ENCODE measurements at regions not wholly inside any gene's neighbourhood (a gene's known extent, or its start where the extent isn't known, plus 50 kb on each side); places are given as distances from the start of the nearest gene placed in this dataset.

GRCh38 chr20:11550657-11551338, 366.9 kb upstream of the BTBD3 start:
- ChIA-PET CTCF (no interaction called here), POLR2A (interaction anchor here (0.6 kb wide), 1 partner anchor 139 kb away, joined by 5 read pairs; no protein-coding TSS in a partner anchor)
- Histone ChIP-seq H3K4me1 (ENCODE audit: control extremely low read depth in 1 of 4, control insufficient read depth in 4 of 4, insufficient read depth in 4 of 4, low read length in 3 of 4) (peaks cover 0 to 6% (median 2%) of the 10 kb centered on the region in 4 experiments), H3K9me3 (ENCODE audit: control extremely low read depth in 1 of 5, control insufficient read depth in 4 of 5, insufficient read depth in 2 of 5, low read depth in 1 of 5, low read length in 4 of 5) (no peaks in the 10 kb centered on the region), H3K4me3 (ENCODE audit: control insufficient read depth in 1 of 7, extremely low read depth in 1 of 7, insufficient read depth in 4 of 7, low read depth in 2 of 7, low read length in 6 of 7) (no peak overlapping the region), H3K27me3 (replicated peaks in 2 of 5; ENCODE audit: control insufficient read depth in 4 of 5, insufficient read depth in 5 of 5, low read length in 4 of 5) (no peaks in the 10 kb centered on the region), H3K27ac (ENCODE audit: insufficient read depth in 1 of 2, low read depth in 1 of 2, low read length in 2 of 2, poor library complexity in 1 of 2, severe bottlenecking in 2 of 2) (no peak overlapping the region), H3K36me3 (ENCODE audit: control insufficient read depth in 4 of 4, insufficient read depth in 4 of 4, low read length in 3 of 4) (no peaks in the 10 kb centered on the region)
- WGBS (ENCODE audit: insufficient coverage), result 91% methylated on average over 6 of the region's 8 CpGs
- DNase-seq, result no peak

GRCh38 chr20:11551479-11551878, 366.2 kb upstream of the BTBD3 start:
- no peak for DNase-seq
- Histone ChIP-seq H3K27me3 (replicated peaks in 2 of 5; ENCODE audit: control insufficient read depth in 4 of 5, insufficient read depth in 5 of 5, low read length in 4 of 5) (no peaks in the 10 kb centered on the region), H3K4me3 (ENCODE audit: control insufficient read depth in 1 of 7, extremely low read depth in 1 of 7, insufficient read depth in 4 of 7, low read depth in 2 of 7, low read length in 6 of 7) (no peak overlapping the region), H3K9me3 (ENCODE audit: control extremely low read depth in 1 of 5, control insufficient read depth in 4 of 5, insufficient read depth in 2 of 5, low read depth in 1 of 5, low read length in 4 of 5) (no peaks in the 10 kb centered on the region), H3K4me1 (ENCODE audit: control extremely low read depth in 1 of 4, control insufficient read depth in 4 of 4, insufficient read depth in 4 of 4, low read length in 3 of 4) (peaks cover 0 to 6% (median 2%) of the 10 kb centered on the region in 4 experiments), H3K27ac (ENCODE audit: insufficient read depth in 1 of 2, low read depth in 1 of 2, low read length in 2 of 2, poor library complexity in 1 of 2, severe bottlenecking in 2 of 2) (no peak overlapping the region), H3K36me3 (ENCODE audit: control insufficient read depth in 4 of 4, insufficient read depth in 4 of 4, low read length in 3 of 4) (no peaks in the 10 kb centered on the region)
- CTCF ChIA-PET, result no interaction called here
- POLR2A ChIA-PET, result no interaction called here

GRCh38 chr20:11553603-11554002, 364.1 kb upstream of the BTBD3 start:
- Histone ChIP-seq H3K4me1 (ENCODE audit: control extremely low read depth in 1 of 4, control insufficient read depth in 4 of 4, insufficient read depth in 4 of 4, low read length in 3 of 4) (peaks cover 0 to 6% (median 2%) of the 10 kb centered on the region in 4 experiments), H3K27me3 (replicated peaks in 2 of 5; ENCODE audit: control insufficient read depth in 4 of 5, insufficient read depth in 5 of 5, low read length in 4 of 5) (no peaks in the 10 kb centered on the region), H3K36me3 (ENCODE audit: control insufficient read depth in 4 of 4, insufficient read depth in 4 of 4, low read length in 3 of 4) (no peaks in the 10 kb centered on the region), H3K4me3 (ENCODE audit: control insufficient read depth in 1 of 7, extremely low read depth in 1 of 7, insufficient read depth in 4 of 7, low read depth in 2 of 7, low read length in 6 of 7) (no peak overlapping the region), H3K9me3 (ENCODE audit: control extremely low read depth in 1 of 5, control insufficient read depth in 4 of 5, insufficient read depth in 2 of 5, low read depth in 1 of 5, low read length in 4 of 5) (no peaks in the 10 kb centered on the region), H3K27ac (ENCODE audit: insufficient read depth in 1 of 2, low read depth in 1 of 2, low read length in 2 of 2, poor library complexity in 1 of 2, severe bottlenecking in 2 of 2) (no peak overlapping the region)
- ChIA-PET POLR2A (no interaction called here), CTCF (no interaction called here)
- WGBS (ENCODE audit: insufficient coverage), result 81% methylated on average over 3 of the region's 4 CpGs
- peak; percentile 2 to 13 (median 12) for DNase-seq

GRCh38 chr20:11555510-11555909, 362.2 kb upstream of the BTBD3 start:
- no peaks in the 10 kb centered on the region for H3K4me1 ChIP-seq (ENCODE audit: control extremely low read depth in 1 of 4, control insufficient read depth in 4 of 4, insufficient read depth in 4 of 4, low read length in 3 of 4)
- 100% methylated on average over 1 of the region's 2 CpGs for WGBS (ENCODE audit: insufficient coverage)
- no peaks in the 10 kb centered on the region for H3K36me3 ChIP-seq (ENCODE audit: control insufficient read depth in 4 of 4, insufficient read depth in 4 of 4, low read length in 3 of 4)
- H3K27me3 ChIP-seq (replicated peaks in 2 of 5; ENCODE audit: control insufficient read depth in 4 of 5, insufficient read depth in 5 of 5, low read length in 4 of 5), result no peaks in the 10 kb centered on the region
- ChIA-PET POLR2A (no interaction called here), CTCF (interaction anchor here (3.0 kb wide), 1 partner anchor 12 kb away, joined by 9 read pairs; no protein-coding TSS in a partner anchor)
- DNase-seq, result no peak
- H3K4me3 ChIP-seq (ENCODE audit: control insufficient read depth in 1 of 7, extremely low read depth in 1 of 7, insufficient read depth in 4 of 7, low read depth in 2 of 7, low read length in 6 of 7), result no peak overlapping the region
- H3K27ac ChIP-seq (ENCODE audit: insufficient read depth in 1 of 2, low read depth in 1 of 2, low read length in 2 of 2, poor library complexity in 1 of 2, severe bottlenecking in 2 of 2), result no peak overlapping the region
- H3K9me3 ChIP-seq (ENCODE audit: control extremely low read depth in 1 of 5, control insufficient read depth in 4 of 5, insufficient read depth in 2 of 5, low read depth in 1 of 5, low read length in 4 of 5), result no peaks in the 10 kb centered on the region

GRCh38 chr20:11556410-11556809, 361.3 kb upstream of the BTBD3 start:
- ChIA-PET POLR2A (no interaction called here), CTCF (interaction anchor here (3.0 kb wide), 1 partner anchor 13 kb away, joined by 9 read pairs; no protein-coding TSS in a partner anchor)
- no peaks in the 10 kb centered on the region for H3K4me1 ChIP-seq (ENCODE audit: control extremely low read depth in 1 of 4, control insufficient read depth in 4 of 4, insufficient read depth in 4 of 4, low read length in 3 of 4)
- H3K4me3 ChIP-seq (ENCODE audit: control insufficient read depth in 1 of 7, extremely low read depth in 1 of 7, insufficient read depth in 4 of 7, low read depth in 2 of 7, low read length in 6 of 7), result no peak overlapping the region
- WGBS (ENCODE audit: insufficient coverage), result 100% methylated on average over 2 of the region's 2 CpGs
- H3K36me3 ChIP-seq (ENCODE audit: control insufficient read depth in 4 of 4, insufficient read depth in 4 of 4, low read length in 3 of 4), result no peaks in the 10 kb centered on the region
- no peak overlapping the region for H3K27ac ChIP-seq (ENCODE audit: insufficient read depth in 1 of 2, low read depth in 1 of 2, low read length in 2 of 2, poor library complexity in 1 of 2, severe bottlenecking in 2 of 2)
- no peaks in the 10 kb centered on the region for H3K27me3 ChIP-seq (replicated peaks in 2 of 5; ENCODE audit: control insufficient read depth in 4 of 5, insufficient read depth in 5 of 5, low read length in 4 of 5)
- no peak for DNase-seq
- no peaks in the 10 kb centered on the region for H3K9me3 ChIP-seq (ENCODE audit: control extremely low read depth in 1 of 5, control insufficient read depth in 4 of 5, insufficient read depth in 2 of 5, low read depth in 1 of 5, low read length in 4 of 5)

GRCh38 chr20:11564491-11564890, 353.2 kb upstream of the BTBD3 start:
- Histone ChIP-seq H3K4me3 (ENCODE audit: control insufficient read depth in 1 of 7, extremely low read depth in 1 of 7, insufficient read depth in 4 of 7, low read depth in 2 of 7, low read length in 6 of 7) (no peak overlapping the region), H3K27ac (ENCODE audit: insufficient read depth in 1 of 2, low read depth in 1 of 2, low read length in 2 of 2, poor library complexity in 1 of 2, severe bottlenecking in 2 of 2) (no peak overlapping the region), H3K9me3 (ENCODE audit: control extremely low read depth in 1 of 5, control insufficient read depth in 4 of 5, insufficient read depth in 2 of 5, low read depth in 1 of 5, low read length in 4 of 5) (no peaks in the 10 kb centered on the region), H3K36me3 (ENCODE audit: control insufficient read depth in 4 of 4, insufficient read depth in 4 of 4, low read length in 3 of 4) (no peaks in the 10 kb centered on the region), H3K4me1 (ENCODE audit: control extremely low read depth in 1 of 4, control insufficient read depth in 4 of 4, insufficient read depth in 4 of 4, low read length in 3 of 4) (no peaks in the 10 kb centered on the region), H3K27me3 (replicated peaks in 2 of 5; ENCODE audit: control insufficient read depth in 4 of 5, insufficient read depth in 5 of 5, low read length in 4 of 5) (no peaks in the 10 kb centered on the region)
- POLR2A ChIA-PET, result no interaction called here
- 91% methylated on average over 4 of the region's 5 CpGs for WGBS (ENCODE audit: insufficient coverage)
- DNase-seq, result no peak
- CTCF ChIA-PET, result no interaction called here

GRCh38 chr20:11569163-11569562, 348.5 kb upstream of the BTBD3 start:
- 97% methylated on average over 4 of the region's 5 CpGs for WGBS (ENCODE audit: insufficient coverage)
- CTCF ChIA-PET, result interaction anchor here (1.2 to 1.3 kb wide), 2 partner anchors 7 to 11 kb away, joined by 3 read pairs; no protein-coding TSS in a partner anchor
- Histone ChIP-seq H3K9me3 (ENCODE audit: control extremely low read depth in 1 of 5, control insufficient read depth in 4 of 5, insufficient read depth in 2 of 5, low read depth in 1 of 5, low read length in 4 of 5) (no peaks in the 10 kb centered on the region), H3K27me3 (replicated peaks in 2 of 5; ENCODE audit: control insufficient read depth in 4 of 5, insufficient read depth in 5 of 5, low read length in 4 of 5) (no peaks in the 10 kb centered on the region), H3K36me3 (ENCODE audit: control insufficient read depth in 4 of 4, insufficient read depth in 4 of 4, low read length in 3 of 4) (no peaks in the 10 kb centered on the region), H3K4me3 (ENCODE audit: control insufficient read depth in 1 of 7, extremely low read depth in 1 of 7, insufficient read depth in 4 of 7, low read depth in 2 of 7, low read length in 6 of 7) (no peak overlapping the region), H3K27ac (ENCODE audit: insufficient read depth in 1 of 2, low read depth in 1 of 2, low read length in 2 of 2, poor library complexity in 1 of 2, severe bottlenecking in 2 of 2) (no peak overlapping the region), H3K4me1 (ENCODE audit: control extremely low read depth in 1 of 4, control insufficient read depth in 4 of 4, insufficient read depth in 4 of 4, low read length in 3 of 4) (no peaks in the 10 kb centered on the region)
- POLR2A ChIA-PET, result no interaction called here
- DNase-seq, result no peak
